H1 (cell line): ENCODE measurements at regions not wholly inside any gene's neighbourhood (a gene's known extent, or its start where the extent isn't known, plus 50 kb on each side); places are given as distances from the start of the nearest gene placed in this dataset.

Experiments used
- CREB1 ChIP-seq: IDR thresholded peaks from 2 replicates; pipeline ENCODE4 v1.6.1; 2012; ENCODE audit warnings: inconsistent platforms
- CTCF ChIP-seq, 3 experiments: IDR thresholded peaks; 1 replicate in 2 of 3; 2 replicates in 1 of 3; pipeline versions ENCODE4 v1.5.1 to v1.6.1; 2011; ENCODE audit warnings: low read length in 3 of 3, mild to moderate bottlenecking in 3 of 3, inconsistent platforms in 2 of 3, low read depth in 1 of 3, moderate library complexity in 1 of 3; ENCODE audit not compliant: insufficient read depth in 1 of 3; ENCODE audit errors: control extremely low read depth in 1 of 3
- FOSL1 ChIP-seq: IDR thresholded peaks from 2 replicates; pipeline ENCODE4 v1.6.1; 2011; ENCODE audit warnings: mild to moderate bottlenecking, low read depth, low read length, moderate library complexity; ENCODE audit not compliant: insufficient read depth
- GABPA ChIP-seq: IDR thresholded peaks from 2 replicates; pipeline ENCODE4 v1.6.1; 2011; ENCODE audit warnings: mild to moderate bottlenecking, low read length, moderate library complexity, borderline replicate concordance; ENCODE audit not compliant: insufficient read depth
- JUND ChIP-seq: IDR thresholded peaks from 2 replicates; pipeline ENCODE4 v1.6.1; 2011; ENCODE audit warnings: mild to moderate bottlenecking, improper control_type of control experiment, low read length
- NRF1 ChIP-seq: IDR thresholded peaks from 2 replicates; pipeline ENCODE4 v1.6.1; 2011; ENCODE audit warnings: mild to moderate bottlenecking, low read depth, low read length, improper control_type of control experiment
- POLR2A ChIP-seq, 2 experiments: IDR thresholded peaks; 1 replicate in 1 of 2; 2 replicates in 1 of 2; pipeline ENCODE4 v1.6.1; 2011; ENCODE audit warnings: low read depth in 2 of 2, low read length in 2 of 2, mild to moderate bottlenecking in 2 of 2; ENCODE audit errors: control extremely low read depth in 1 of 2
- POLR2AphosphoS5 ChIP-seq: IDR thresholded peaks from 2 replicates; pipeline ENCODE4 v1.6.1; 2011; ENCODE audit warnings: low read depth, low read length
- SP4 ChIP-seq: IDR thresholded peaks from 2 replicates; pipeline ENCODE4 v1.6.1; 2012; ENCODE audit warnings: low read length, inconsistent platforms
- TAF1 ChIP-seq: IDR thresholded peaks from 2 replicates; pipeline ENCODE4 v1.6.1; 2011; ENCODE audit warnings: mild to moderate bottlenecking, low read depth, low read length
- TBP ChIP-seq: IDR thresholded peaks from 2 replicates; pipeline ENCODE4 v1.6.1; 2011; ENCODE audit warnings: low read depth, low read length, improper control_type of control experiment
- TF ChIP-seq, protein P1 (sequence below): fragments of 300-600 bp; sonication (generic); IDR thresholded peaks from 2 replicates; pipeline ENCODE4 v1.7.1; 2012; ENCODE audit warnings: low read length, moderate library complexity, mild to moderate bottlenecking, inconsistent platforms; ENCODE audit not compliant: insufficient replicate concordance

- TF ChIP-seq CTCF (IDR thresholded peaks at IDR 0.05; ENCODE audit: control extremely low read depth in 1 of 3, insufficient read depth in 1 of 3, low read depth in 1 of 3, low read length in 3 of 3) (no peak), TAF1 (no peak), POLR2AphosphoS5 (no peak), JUND (no peak), FOSL1 (no peak), POLR2A (IDR thresholded peaks at IDR 0.05; ENCODE audit: control extremely low read depth in 1 of 2, low read depth in 2 of 2, low read length in 2 of 2) (no peak), CREB1 (no peak), NRF1 (no peak), TBP (no peak), GABPA (no peak), SP4 (no peak)
- TF ChIP-seq, protein P1, sequence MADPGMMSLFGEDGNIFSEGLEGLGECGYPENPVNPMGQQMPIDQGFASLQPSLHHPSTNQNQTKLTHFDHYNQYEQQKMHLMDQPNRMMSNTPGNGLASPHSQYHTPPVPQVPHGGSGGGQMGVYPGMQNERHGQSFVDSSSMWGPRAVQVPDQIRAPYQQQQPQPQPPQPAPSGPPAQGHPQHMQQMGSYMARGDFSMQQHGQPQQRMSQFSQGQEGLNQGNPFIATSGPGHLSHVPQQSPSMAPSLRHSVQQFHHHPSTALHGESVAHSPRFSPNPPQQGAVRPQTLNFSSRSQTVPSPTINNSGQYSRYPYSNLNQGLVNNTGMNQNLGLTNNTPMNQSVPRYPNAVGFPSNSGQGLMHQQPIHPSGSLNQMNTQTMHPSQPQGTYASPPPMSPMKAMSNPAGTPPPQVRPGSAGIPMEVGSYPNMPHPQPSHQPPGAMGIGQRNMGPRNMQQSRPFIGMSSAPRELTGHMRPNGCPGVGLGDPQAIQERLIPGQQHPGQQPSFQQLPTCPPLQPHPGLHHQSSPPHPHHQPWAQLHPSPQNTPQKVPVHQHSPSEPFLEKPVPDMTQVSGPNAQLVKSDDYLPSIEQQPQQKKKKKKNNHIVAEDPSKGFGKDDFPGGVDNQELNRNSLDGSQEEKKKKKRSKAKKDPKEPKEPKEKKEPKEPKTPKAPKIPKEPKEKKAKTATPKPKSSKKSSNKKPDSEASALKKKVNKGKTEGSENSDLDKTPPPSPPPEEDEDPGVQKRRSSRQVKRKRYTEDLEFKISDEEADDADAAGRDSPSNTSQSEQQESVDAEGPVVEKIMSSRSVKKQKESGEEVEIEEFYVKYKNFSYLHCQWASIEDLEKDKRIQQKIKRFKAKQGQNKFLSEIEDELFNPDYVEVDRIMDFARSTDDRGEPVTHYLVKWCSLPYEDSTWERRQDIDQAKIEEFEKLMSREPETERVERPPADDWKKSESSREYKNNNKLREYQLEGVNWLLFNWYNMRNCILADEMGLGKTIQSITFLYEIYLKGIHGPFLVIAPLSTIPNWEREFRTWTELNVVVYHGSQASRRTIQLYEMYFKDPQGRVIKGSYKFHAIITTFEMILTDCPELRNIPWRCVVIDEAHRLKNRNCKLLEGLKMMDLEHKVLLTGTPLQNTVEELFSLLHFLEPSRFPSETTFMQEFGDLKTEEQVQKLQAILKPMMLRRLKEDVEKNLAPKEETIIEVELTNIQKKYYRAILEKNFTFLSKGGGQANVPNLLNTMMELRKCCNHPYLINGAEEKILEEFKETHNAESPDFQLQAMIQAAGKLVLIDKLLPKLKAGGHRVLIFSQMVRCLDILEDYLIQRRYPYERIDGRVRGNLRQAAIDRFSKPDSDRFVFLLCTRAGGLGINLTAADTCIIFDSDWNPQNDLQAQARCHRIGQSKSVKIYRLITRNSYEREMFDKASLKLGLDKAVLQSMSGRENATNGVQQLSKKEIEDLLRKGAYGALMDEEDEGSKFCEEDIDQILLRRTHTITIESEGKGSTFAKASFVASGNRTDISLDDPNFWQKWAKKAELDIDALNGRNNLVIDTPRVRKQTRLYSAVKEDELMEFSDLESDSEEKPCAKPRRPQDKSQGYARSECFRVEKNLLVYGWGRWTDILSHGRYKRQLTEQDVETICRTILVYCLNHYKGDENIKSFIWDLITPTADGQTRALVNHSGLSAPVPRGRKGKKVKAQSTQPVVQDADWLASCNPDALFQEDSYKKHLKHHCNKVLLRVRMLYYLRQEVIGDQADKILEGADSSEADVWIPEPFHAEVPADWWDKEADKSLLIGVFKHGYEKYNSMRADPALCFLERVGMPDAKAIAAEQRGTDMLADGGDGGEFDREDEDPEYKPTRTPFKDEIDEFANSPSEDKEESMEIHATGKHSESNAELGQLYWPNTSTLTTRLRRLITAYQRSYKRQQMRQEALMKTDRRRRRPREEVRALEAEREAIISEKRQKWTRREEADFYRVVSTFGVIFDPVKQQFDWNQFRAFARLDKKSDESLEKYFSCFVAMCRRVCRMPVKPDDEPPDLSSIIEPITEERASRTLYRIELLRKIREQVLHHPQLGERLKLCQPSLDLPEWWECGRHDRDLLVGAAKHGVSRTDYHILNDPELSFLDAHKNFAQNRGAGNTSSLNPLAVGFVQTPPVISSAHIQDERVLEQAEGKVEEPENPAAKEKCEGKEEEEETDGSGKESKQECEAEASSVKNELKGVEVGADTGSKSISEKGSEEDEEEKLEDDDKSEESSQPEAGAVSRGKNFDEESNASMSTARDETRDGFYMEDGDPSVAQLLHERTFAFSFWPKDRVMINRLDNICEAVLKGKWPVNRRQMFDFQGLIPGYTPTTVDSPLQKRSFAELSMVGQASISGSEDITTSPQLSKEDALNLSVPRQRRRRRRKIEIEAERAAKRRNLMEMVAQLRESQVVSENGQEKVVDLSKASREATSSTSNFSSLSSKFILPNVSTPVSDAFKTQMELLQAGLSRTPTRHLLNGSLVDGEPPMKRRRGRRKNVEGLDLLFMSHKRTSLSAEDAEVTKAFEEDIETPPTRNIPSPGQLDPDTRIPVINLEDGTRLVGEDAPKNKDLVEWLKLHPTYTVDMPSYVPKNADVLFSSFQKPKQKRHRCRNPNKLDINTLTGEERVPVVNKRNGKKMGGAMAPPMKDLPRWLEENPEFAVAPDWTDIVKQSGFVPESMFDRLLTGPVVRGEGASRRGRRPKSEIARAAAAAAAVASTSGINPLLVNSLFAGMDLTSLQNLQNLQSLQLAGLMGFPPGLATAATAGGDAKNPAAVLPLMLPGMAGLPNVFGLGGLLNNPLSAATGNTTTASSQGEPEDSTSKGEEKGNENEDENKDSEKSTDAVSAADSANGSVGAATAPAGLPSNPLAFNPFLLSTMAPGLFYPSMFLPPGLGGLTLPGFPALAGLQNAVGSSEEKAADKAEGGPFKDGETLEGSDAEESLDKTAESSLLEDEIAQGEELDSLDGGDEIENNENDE = no peak
These were observed 400.5 kb downstream of the KLF12 start for GRCh38 chr13:73733706-73734105.
